Activated CD4-positive, alpha-beta T cell treated with anti-CD3 and anti-CD28 coated beads for 36 hours (primary cell): ENCODE measurements at regions not wholly inside any gene's neighbourhood (a gene's known extent, or its start where the extent isn't known, plus 50 kb on each side); places are given as distances from the start of the nearest gene placed in this dataset.

Experiments used
- ATAC-seq: fragments of 200-7000 bp; cut with Tn5 transposase; one replicate; pipeline ENCODE4 v1.10.0; 2021; ENCODE audit warnings: mild to moderate bottlenecking, moderate library complexity
- CTCF ChIA-PET: fragments of 350-600 bp; sonication (Branson Sonifier 250); formaldehyde crosslinking; loops from one replicate; lab custom pipeline; 2021; ENCODE audit warnings: antibody characterized with exemption; lab: Charles Lee
- POLR2A ChIA-PET: fragments of 350-600 bp; sonication (Branson Sonifier 250); formaldehyde crosslinking; loops from one replicate; lab custom pipeline; 2021; ENCODE audit warnings: antibody characterized with exemption, inconsistent platforms; lab: Charles Lee
- DNase-seq: peaks from one replicate; pipeline ENCODE4 v3.0.0-alpha.2; 2020
- H3K27ac Mint-ChIP-seq: one replicate; pipeline ENCODE4 v1.8.0; 2021; ENCODE audit warnings: mixed read lengths
- H3K27me3 Mint-ChIP-seq: one replicate; pipeline ENCODE4 v1.8.0; 2021; ENCODE audit warnings: mixed read lengths
- H3K36me3 Mint-ChIP-seq: one replicate; pipeline ENCODE4 v1.8.0; 2021; ENCODE audit warnings: low read depth, mixed read lengths
- H3K4me1 Mint-ChIP-seq: one replicate; pipeline ENCODE4 v1.8.0; 2021; ENCODE audit warnings: mixed read lengths
- H3K4me3 Mint-ChIP-seq: one replicate; pipeline ENCODE4 v1.8.0; 2021; ENCODE audit warnings: mild to moderate bottlenecking, moderate library complexity, mixed read lengths
- H3K9me3 Mint-ChIP-seq: one replicate; pipeline ENCODE4 v1.8.0; 2021; ENCODE audit warnings: low read depth, mixed read lengths
- intact Hi-C, 2 experiments: fragments of 100-400 bp; cut with DNase I in 1 of 2; cut with micrococcal nuclease in 1 of 2; formaldehyde crosslinking; loops; one replicate each; pipeline versions ENCODE4 v1.14.2 to v1.15.1; 2022 to 2024; cut with DNase I, micrococcal nuclease

- intact Hi-C loops: no loop called here
- Mint-ChIP-seq H3K36me3 (no peaks in the 10 kb centered on the region), H3K27me3 (no peaks in the 10 kb centered on the region), H3K27ac (no peak overlapping the region), H3K4me1 (peaks cover 3% of the 10 kb centered on the region), H3K9me3 (no peaks in the 10 kb centered on the region), H3K4me3 (no peak overlapping the region)
- ChIA-PET POLR2A (no interaction called here), CTCF (interaction anchor here (2.2 kb wide), 1 partner anchor 18 kb away, joined by 9 read pairs; no protein-coding TSS in a partner anchor)
- ATAC-seq: no peak
- no peak for DNase-seq
These were observed 128.6 kb upstream of the BMPER start for GRCh38 chr7:33776788-33777187.

- Mint-ChIP-seq H3K36me3 (no peaks in the 10 kb centered on the region), H3K27me3 (no peaks in the 10 kb centered on the region), H3K27ac (no peak overlapping the region), H3K4me1 (no peaks in the 10 kb centered on the region), H3K9me3 (no peaks in the 10 kb centered on the region), H3K4me3 (no peak overlapping the region)
- intact Hi-C loops: no loop called here
- DNase-seq (no peak), ATAC-seq (no peak)
- POLR2A ChIA-PET: no interaction called here
- CTCF ChIA-PET: interaction anchor here (0.6 kb wide), 1 partner anchor 665 kb away, joined by 3 read pairs; no protein-coding TSS in a partner anchor
These were observed 127.1 kb upstream of the BMPER start for GRCh38 chr7:33778195-33778594.

- Mint-ChIP-seq H3K4me1 (no peaks in the 10 kb centered on the region), H3K27me3 (no peaks in the 10 kb centered on the region), H3K27ac (no peak overlapping the region), H3K4me3 (no peak overlapping the region), H3K36me3 (no peaks in the 10 kb centered on the region), H3K9me3 (no peaks in the 10 kb centered on the region)
- DNase-seq: no peak
- intact Hi-C loops: no loop called here
- POLR2A ChIA-PET: no interaction called here
- ATAC-seq: no peak
- CTCF ChIA-PET: no interaction called here
These were observed 126.1 kb upstream of the BMPER start for GRCh38 chr7:33779216-33779615.

GRCh38 chr7:33781167-33781566, 124.2 kb upstream of the BMPER start:
- DNase-seq (no peak), ATAC-seq (no peak)
- no peaks in the 10 kb centered on the region for H3K4me1 Mint-ChIP-seq
- H3K27ac Mint-ChIP-seq: no peak overlapping the region
- ChIA-PET CTCF (interaction anchor here (0.6 kb wide), 1 partner anchor 11 kb away, joined by 3 read pairs; no protein-coding TSS in a partner anchor), POLR2A (no interaction called here)
- intact Hi-C loops: no loop called here
- no peak overlapping the region for H3K4me3 Mint-ChIP-seq
- H3K9me3 Mint-ChIP-seq: no peaks in the 10 kb centered on the region
- no peaks in the 10 kb centered on the region for H3K27me3 Mint-ChIP-seq
- no peaks in the 10 kb centered on the region for H3K36me3 Mint-ChIP-seq

GRCh38 chr7:33781796-33782195, 123.5 kb upstream of the BMPER start:
- Mint-ChIP-seq H3K36me3 (no peaks in the 10 kb centered on the region), H3K27ac (no peak overlapping the region), H3K27me3 (no peaks in the 10 kb centered on the region), H3K4me1 (no peaks in the 10 kb centered on the region), H3K9me3 (no peaks in the 10 kb centered on the region), H3K4me3 (no peak overlapping the region)
- POLR2A ChIA-PET: no interaction called here
- CTCF ChIA-PET: no interaction called here
- no peak for DNase-seq
- intact Hi-C loops: no loop called here
- no peak for ATAC-seq

- no peak for ATAC-seq
- intact Hi-C loops: no loop called here
- CTCF ChIA-PET: no interaction called here
- H3K4me3 Mint-ChIP-seq: no peak overlapping the region
- H3K27me3 Mint-ChIP-seq: no peaks in the 10 kb centered on the region
- H3K9me3 Mint-ChIP-seq: no peaks in the 10 kb centered on the region
- no peak for DNase-seq
- POLR2A ChIA-PET: no interaction called here
- H3K4me1 Mint-ChIP-seq: no peaks in the 10 kb centered on the region
- H3K36me3 Mint-ChIP-seq: no peaks in the 10 kb centered on the region
- no peak overlapping the region for H3K27ac Mint-ChIP-seq
These were observed 121.3 kb upstream of the BMPER start for GRCh38 chr7:33784000-33784399.

- ChIA-PET CTCF (interaction anchor here (0.7 kb wide), 1 partner anchor 255 kb away, joined by 3 read pairs; no protein-coding TSS in a partner anchor), POLR2A (no interaction called here)
- no peaks in the 10 kb centered on the region for H3K27me3 Mint-ChIP-seq
- no peak overlapping the region for H3K4me3 Mint-ChIP-seq
- no peaks in the 10 kb centered on the region for H3K9me3 Mint-ChIP-seq
- H3K36me3 Mint-ChIP-seq: no peaks in the 10 kb centered on the region
- ATAC-seq: no peak
- no peak for DNase-seq
- H3K27ac Mint-ChIP-seq: no peak overlapping the region
- H3K4me1 Mint-ChIP-seq: no peaks in the 10 kb centered on the region
- intact Hi-C loops: no loop called here
These were observed 116.8 kb upstream of the BMPER start for GRCh38 chr7:33788531-33788930.

GRCh38 chr7:33789871-33790630, 115.3 kb upstream of the BMPER start:
- DNase-seq: no peak
- Mint-ChIP-seq H3K36me3 (no peaks in the 10 kb centered on the region), H3K27ac (no peak overlapping the region), H3K4me1 (no peaks in the 10 kb centered on the region), H3K4me3 (no peak overlapping the region), H3K27me3 (no peaks in the 10 kb centered on the region), H3K9me3 (no peaks in the 10 kb centered on the region)
- intact Hi-C loops: no loop called here
- ChIA-PET CTCF (interaction anchor here (0.8 to 0.9 kb wide), 2 partner anchors 105 to 280 kb away, joined by 3 to 5 read pairs; no protein-coding TSS in a partner anchor), POLR2A (no interaction called here)
- no peak for ATAC-seq

GRCh38 chr7:33790746-33791145, 114.6 kb upstream of the BMPER start:
- no peak for DNase-seq
- intact Hi-C loops: no loop called here
- H3K27ac Mint-ChIP-seq: no peak overlapping the region
- H3K27me3 Mint-ChIP-seq: no peaks in the 10 kb centered on the region
- ChIA-PET CTCF (interaction anchor here (0.8 kb wide), 1 partner anchor 281 kb away, joined by 3 read pairs; no protein-coding TSS in a partner anchor), POLR2A (no interaction called here)
- no peaks in the 10 kb centered on the region for H3K36me3 Mint-ChIP-seq
- H3K4me3 Mint-ChIP-seq: no peak overlapping the region
- H3K4me1 Mint-ChIP-seq: no peaks in the 10 kb centered on the region
- H3K9me3 Mint-ChIP-seq: no peaks in the 10 kb centered on the region
- no peak for ATAC-seq

- no peak overlapping the region for H3K27ac Mint-ChIP-seq
- no peaks in the 10 kb centered on the region for H3K4me1 Mint-ChIP-seq
- intact Hi-C loops: no loop called here
- H3K36me3 Mint-ChIP-seq: no peaks in the 10 kb centered on the region
- no peaks in the 10 kb centered on the region for H3K27me3 Mint-ChIP-seq
- CTCF ChIA-PET: no interaction called here
- POLR2A ChIA-PET: no interaction called here
- DNase-seq: no peak
- no peak for ATAC-seq
- H3K9me3 Mint-ChIP-seq: no peaks in the 10 kb centered on the region
- no peak overlapping the region for H3K4me3 Mint-ChIP-seq
These were observed 113.3 kb upstream of the BMPER start for GRCh38 chr7:33792041-33792440.

GRCh38 chr7:33792547-33793105, 112.7 kb upstream of the BMPER start:
- no peaks in the 10 kb centered on the region for H3K36me3 Mint-ChIP-seq
- no peak overlapping the region for H3K27ac Mint-ChIP-seq
- ChIA-PET CTCF (no interaction called here), POLR2A (no interaction called here)
- no peaks in the 10 kb centered on the region for H3K4me1 Mint-ChIP-seq
- ATAC-seq: no peak
- DNase-seq: no peak
- intact Hi-C loops: no loop called here
- no peak overlapping the region for H3K4me3 Mint-ChIP-seq
- H3K9me3 Mint-ChIP-seq: no peaks in the 10 kb centered on the region
- H3K27me3 Mint-ChIP-seq: no peaks in the 10 kb centered on the region

- Mint-ChIP-seq H3K9me3 (no peaks in the 10 kb centered on the region), H3K27me3 (no peaks in the 10 kb centered on the region), H3K4me3 (no peak overlapping the region), H3K4me1 (no peaks in the 10 kb centered on the region), H3K36me3 (no peaks in the 10 kb centered on the region), H3K27ac (no peak overlapping the region)
- ChIA-PET CTCF (no interaction called here), POLR2A (no interaction called here)
- intact Hi-C loops: no loop called here
- ATAC-seq (no peak), DNase-seq (no peak)
These were observed 111.7 kb upstream of the BMPER start for GRCh38 chr7:33793616-33794015.
